ENCODE measurements at regions not wholly inside any gene's neighbourhood (a gene's known extent, or its start where the extent isn't known, plus 50 kb on each side); places are given as distances from the start of the nearest gene placed in this dataset.

DNA sequence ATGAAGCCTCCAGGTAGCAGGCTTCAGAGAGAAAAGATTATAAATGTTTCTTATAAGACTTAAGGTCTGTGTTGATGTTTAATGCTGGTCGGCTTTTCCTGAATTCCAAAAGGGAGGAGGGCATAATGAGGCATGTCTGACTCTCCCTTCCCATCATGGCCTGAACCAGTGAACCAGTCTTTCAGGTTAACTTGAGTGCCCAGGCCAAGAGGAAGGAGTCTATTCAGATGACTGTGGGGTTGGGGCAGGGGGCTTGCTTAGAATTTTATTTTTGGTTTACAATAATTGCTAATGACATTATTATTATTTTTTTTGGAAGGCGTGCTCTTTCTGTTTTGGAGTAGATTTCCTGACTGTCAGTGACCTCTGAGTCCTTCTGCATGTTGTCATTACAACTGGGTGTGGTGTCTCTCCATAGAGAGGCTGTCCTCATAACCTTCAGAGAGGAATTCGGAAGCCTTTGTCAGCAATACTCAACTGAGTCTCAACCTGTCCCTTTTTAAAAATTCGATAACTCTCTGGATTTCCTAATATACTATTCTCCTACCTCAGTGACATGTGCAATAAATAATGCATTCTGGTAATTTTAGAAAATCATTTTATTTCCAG, 275.1 kb upstream of the CXCR4 start:
- TF ChIP-seq, protein P1, sequence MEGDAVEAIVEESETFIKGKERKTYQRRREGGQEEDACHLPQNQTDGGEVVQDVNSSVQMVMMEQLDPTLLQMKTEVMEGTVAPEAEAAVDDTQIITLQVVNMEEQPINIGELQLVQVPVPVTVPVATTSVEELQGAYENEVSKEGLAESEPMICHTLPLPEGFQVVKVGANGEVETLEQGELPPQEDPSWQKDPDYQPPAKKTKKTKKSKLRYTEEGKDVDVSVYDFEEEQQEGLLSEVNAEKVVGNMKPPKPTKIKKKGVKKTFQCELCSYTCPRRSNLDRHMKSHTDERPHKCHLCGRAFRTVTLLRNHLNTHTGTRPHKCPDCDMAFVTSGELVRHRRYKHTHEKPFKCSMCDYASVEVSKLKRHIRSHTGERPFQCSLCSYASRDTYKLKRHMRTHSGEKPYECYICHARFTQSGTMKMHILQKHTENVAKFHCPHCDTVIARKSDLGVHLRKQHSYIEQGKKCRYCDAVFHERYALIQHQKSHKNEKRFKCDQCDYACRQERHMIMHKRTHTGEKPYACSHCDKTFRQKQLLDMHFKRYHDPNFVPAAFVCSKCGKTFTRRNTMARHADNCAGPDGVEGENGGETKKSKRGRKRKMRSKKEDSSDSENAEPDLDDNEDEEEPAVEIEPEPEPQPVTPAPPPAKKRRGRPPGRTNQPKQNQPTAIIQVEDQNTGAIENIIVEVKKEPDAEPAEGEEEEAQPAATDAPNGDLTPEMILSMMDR (IDR thresholded peaks at IDR 0.05; ENCODE audit: unreplicated experiment): no peak
- intact Hi-C loops (cut with micrococcal nuclease; ENCODE audit: unreplicated experiment): no loop called here
- CTCF ChIA-PET: interaction anchor here (0.6 kb wide), 1 partner anchor 511 kb away, joined by 3 read pairs; no protein-coding TSS in a partner anchor
- Mint-ChIP-seq H3K9me3 (ENCODE audit: low read depth, unreplicated experiment) (no peaks in the 10 kb centered on the region), H3K4me3 (ENCODE audit: low read depth, unreplicated experiment) (no peak overlapping the region), H3K27ac (ENCODE audit: unreplicated experiment) (no peak overlapping the region), H3K36me3 (ENCODE audit: insufficient read depth, unreplicated experiment) (no peaks in the 10 kb centered on the region), H3K27me3 (ENCODE audit: unreplicated experiment) (peaks cover 8% of the 10 kb centered on the region), H3K4me1 (ENCODE audit: low read depth, unreplicated experiment) (no peaks in the 10 kb centered on the region)
- no TSS peak for BruUV-seq (replicated peaks)
- no peak for DNase-seq

DNA sequence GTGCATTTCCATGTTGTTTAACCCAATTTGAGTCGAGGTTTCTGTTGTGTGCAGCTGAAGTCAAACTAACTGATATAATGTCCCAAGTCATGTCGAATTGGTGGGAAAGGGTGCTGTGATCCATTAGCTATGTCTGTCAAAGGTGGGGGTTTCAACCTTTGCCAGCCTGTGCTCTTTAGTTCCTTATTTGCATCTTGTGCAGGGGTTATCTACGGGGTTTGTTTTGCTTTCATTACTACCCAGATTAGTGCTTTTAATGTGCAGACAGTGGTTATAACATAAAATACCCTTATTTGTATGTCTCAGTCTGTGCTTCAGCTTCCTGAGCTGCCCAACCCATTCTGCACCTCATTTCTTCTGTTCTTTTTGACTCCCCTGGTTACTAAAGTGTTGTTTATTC, 271.9 kb upstream of the CXCR4 start:
- Mint-ChIP-seq H3K9me3 (ENCODE audit: low read depth, unreplicated experiment) (no peaks in the 10 kb centered on the region), H3K36me3 (ENCODE audit: insufficient read depth, unreplicated experiment) (no peaks in the 10 kb centered on the region), H3K27ac (ENCODE audit: unreplicated experiment) (no peak overlapping the region), H3K4me3 (ENCODE audit: low read depth, unreplicated experiment) (no peak overlapping the region), H3K4me1 (ENCODE audit: low read depth, unreplicated experiment) (no peaks in the 10 kb centered on the region), H3K27me3 (ENCODE audit: unreplicated experiment) (peaks cover 8% of the 10 kb centered on the region)
- intact Hi-C loops (cut with micrococcal nuclease; ENCODE audit: unreplicated experiment): no loop called here
- TF ChIP-seq, protein P1 (IDR thresholded peaks at IDR 0.05; ENCODE audit: unreplicated experiment): no peak
- CTCF ChIA-PET: no interaction called here
- BruUV-seq (replicated peaks): no TSS peak
- no peak for DNase-seq

GRCh38 chr2:136386046-136386445, 268.1 kb upstream of the CXCR4 start:
- Mint-ChIP-seq H3K36me3 (ENCODE audit: insufficient read depth, unreplicated experiment) (no peaks in the 10 kb centered on the region), H3K4me3 (ENCODE audit: low read depth, unreplicated experiment) (no peak overlapping the region), H3K4me1 (ENCODE audit: low read depth, unreplicated experiment) (no peaks in the 10 kb centered on the region), H3K27me3 (ENCODE audit: unreplicated experiment) (peaks cover 8% of the 10 kb centered on the region), H3K27ac (ENCODE audit: unreplicated experiment) (no peak overlapping the region), H3K9me3 (ENCODE audit: low read depth, unreplicated experiment) (no peaks in the 10 kb centered on the region)
- CTCF ChIA-PET: no interaction called here
- TF ChIP-seq, protein P1 (IDR thresholded peaks at IDR 0.05; ENCODE audit: unreplicated experiment): no peak
- no peak for DNase-seq
- no TSS peak for BruUV-seq (replicated peaks)
- intact Hi-C loops (cut with micrococcal nuclease; ENCODE audit: unreplicated experiment): no loop called here

- H3K4me3 Mint-ChIP-seq (ENCODE audit: low read depth, unreplicated experiment): no peak overlapping the region
- H3K4me1 Mint-ChIP-seq (ENCODE audit: low read depth, unreplicated experiment): no peaks in the 10 kb centered on the region
- peaks cover 8% of the 10 kb centered on the region for H3K27me3 Mint-ChIP-seq (ENCODE audit: unreplicated experiment)
- CTCF ChIA-PET: interaction anchor here (0.6 to 1.7 kb wide), 3 partner anchors 401 to 587 kb away, joined by 3 to 24 read pairs (median 3); no protein-coding TSS in a partner anchor
- DNase-seq: peak; percentile 27
- H3K9me3 Mint-ChIP-seq (ENCODE audit: low read depth, unreplicated experiment): no peaks in the 10 kb centered on the region
- TF ChIP-seq, protein P1 (IDR thresholded peaks at IDR 0.05; ENCODE audit: unreplicated experiment): peak; percentile 34
- H3K36me3 Mint-ChIP-seq (ENCODE audit: insufficient read depth, unreplicated experiment): no peaks in the 10 kb centered on the region
- no TSS peak for BruUV-seq (replicated peaks)
- no peak overlapping the region for H3K27ac Mint-ChIP-seq (ENCODE audit: unreplicated experiment)
- intact Hi-C loops (cut with micrococcal nuclease; ENCODE audit: unreplicated experiment): no loop called here
Measured at GRCh38 chr2:136384531-136385303, 266.8 kb upstream of the CXCR4 start.
